ENCODE measurements at regions not wholly inside any gene's neighbourhood (a gene's known extent, or its start where the extent isn't known, plus 50 kb on each side); places are given as distances from the start of the nearest gene placed in this dataset.

GRCh38 chr4:137998666-137999429 lies 243.3 kb downstream of the SLC7A11 start:
- no peak for DNase-seq (ENCODE audit: low spot score in 2 of 2)
- intact Hi-C loops (cut with DNase I), result no loop called here
- no peak for TF ChIP-seq CTCF (IDR thresholded peaks at IDR 0.05)

GRCh38 chr4:137997496-137997895 lies 244.7 kb downstream of the SLC7A11 start:
- Histone ChIP-seq H3K27ac (no peak overlapping the region), H3K4me3 (no peak overlapping the region), H3K4me1 (no peaks in the 10 kb centered on the region), H3K36me3 (no peaks in the 10 kb centered on the region), H3K9me3 (no peaks in the 10 kb centered on the region), H3K27me3 (no peaks in the 10 kb centered on the region)
- intact Hi-C loops (cut with DNase I), result no loop called here
- no peak for DNase-seq (ENCODE audit: low spot score in 2 of 2)
- TF ChIP-seq CTCF (IDR thresholded peaks at IDR 0.05), result no peak

More at GRCh38 chr4:137998666-137999429, 243.3 kb downstream of the SLC7A11 start:
- Histone ChIP-seq H3K9me3 (no peaks in the 10 kb centered on the region), H3K36me3 (no peaks in the 10 kb centered on the region), H3K27me3 (no peaks in the 10 kb centered on the region), H3K4me3 (no peak overlapping the region), H3K4me1 (no peaks in the 10 kb centered on the region), H3K27ac (no peak overlapping the region)

GRCh38 chr4:137994853-137995252 lies 247.3 kb downstream of the SLC7A11 start:
- TF ChIP-seq CTCF (IDR thresholded peaks at IDR 0.05), result no peak
- Histone ChIP-seq H3K27ac (no peak overlapping the region), H3K9me3 (no peaks in the 10 kb centered on the region), H3K4me3 (no peak overlapping the region), H3K4me1 (no peaks in the 10 kb centered on the region), H3K27me3 (no peaks in the 10 kb centered on the region), H3K36me3 (no peaks in the 10 kb centered on the region)
- no peak for DNase-seq (ENCODE audit: low spot score in 2 of 2)
- intact Hi-C loops (cut with DNase I), result no loop called here

GRCh38 chr4:137993232-137993631 lies 248.9 kb downstream of the SLC7A11 start:
- intact Hi-C loops (cut with DNase I), result no loop called here
- no peaks in the 10 kb centered on the region for H3K36me3 ChIP-seq
- H3K27ac ChIP-seq, result no peak overlapping the region
- H3K27me3 ChIP-seq, result no peaks in the 10 kb centered on the region
- no peaks in the 10 kb centered on the region for H3K9me3 ChIP-seq
- no peaks in the 10 kb centered on the region for H3K4me1 ChIP-seq
- no peak for TF ChIP-seq CTCF (IDR thresholded peaks at IDR 0.05)
- H3K4me3 ChIP-seq, result no peak overlapping the region
- DNase-seq (ENCODE audit: low spot score in 2 of 2), result no peak

- intact Hi-C loops (cut with DNase I), result no loop called here
- no peak overlapping the region for H3K4me3 ChIP-seq
- TF ChIP-seq CTCF (IDR thresholded peaks at IDR 0.05), result no peak
- no peaks in the 10 kb centered on the region for H3K4me1 ChIP-seq
- no peaks in the 10 kb centered on the region for H3K36me3 ChIP-seq
- DNase-seq (ENCODE audit: low spot score in 2 of 2), result no peak
- H3K27me3 ChIP-seq, result no peaks in the 10 kb centered on the region
- H3K9me3 ChIP-seq, result no peaks in the 10 kb centered on the region
- no peak overlapping the region for H3K27ac ChIP-seq
These were observed 260.9 kb downstream of the SLC7A11 start for GRCh38 chr4:137981277-137981676.

Data from ascending aorta (tissue), 2 donors.